H1 (cell line): ENCODE measurements at regions not wholly inside any gene's neighbourhood (a gene's known extent, or its start where the extent isn't known, plus 50 kb on each side); places are given as distances from the start of the nearest gene placed in this dataset.

ENCODE experiments used
- CTCF ChIA-PET: fragments of 300-600 bp; sonication (Branson Sonifier 250); formaldehyde crosslinking; loops from one replicate; lab custom pipeline; 2021; ENCODE audit not compliant: partially characterized antibody; lab: Charles Lee
- POLR2A ChIA-PET: fragments of 300-600 bp; sonication (Branson Sonifier 250); formaldehyde crosslinking; loops from one replicate; lab custom pipeline; 2021; ENCODE audit warnings: inconsistent platforms; ENCODE audit not compliant: partially characterized antibody; lab: Charles Lee
- DNase-seq, 2 experiments: peaks; one replicate each; pipeline versions ENCODE4 v3.0.0 to v3.0.0-alpha.2; 2010 to 2022; ENCODE audit warnings: low spot score in 2 of 2, low read depth in 1 of 2, mixed read lengths in 1 of 2
- FAIRE-seq: peaks from 2 replicates; lab custom pipeline; 2011; peaks lifted over from hg19 to GRCh38; lab: Jason Lieb, UNC
- H2AFZ ChIP-seq: 2 replicates; pipeline ENCODE4 v1.8.1; 2012; ENCODE audit warnings: low read length, inconsistent platforms
- H2AK5ac ChIP-seq: 2 replicates; pipeline ENCODE4 v1.6.1; 2013; ENCODE audit warnings: low read depth, low read length
- H2BK120ac ChIP-seq: replicated peaks from 2 replicates; pipeline ENCODE3; 2013; ENCODE audit warnings: low read depth, low read length, inconsistent platforms
- H2BK12ac ChIP-seq: 2 replicates; pipeline ENCODE4 v1.6.1; 2013; ENCODE audit warnings: low read depth, low read length
- H2BK15ac ChIP-seq: 2 replicates; pipeline ENCODE4 v1.6.1; 2013; ENCODE audit warnings: low read length
- H2BK20ac ChIP-seq: 2 replicates; pipeline ENCODE4 v1.6.1; 2013; ENCODE audit warnings: low read length
- H2BK5ac ChIP-seq: 2 replicates; pipeline ENCODE4 v1.6.1; 2013; ENCODE audit warnings: low read depth, low read length
- H3K14ac ChIP-seq: 2 replicates; pipeline ENCODE4 v1.6.1; 2013; ENCODE audit warnings: inconsistent platforms; ENCODE audit not compliant: insufficient read length
- H3K18ac ChIP-seq: 2 replicates; pipeline ENCODE4 v1.6.1; 2013; ENCODE audit warnings: low read length; ENCODE audit errors: extremely low read depth
- H3K23ac ChIP-seq: 2 replicates; pipeline ENCODE4 v1.6.1; 2013; ENCODE audit warnings: inconsistent platforms; ENCODE audit not compliant: insufficient read length
- H3K23me2 ChIP-seq: 2 replicates; pipeline ENCODE4 v1.6.1; 2013; ENCODE audit warnings: low read depth, low read length
- H3K27ac ChIP-seq: 2 replicates; pipeline ENCODE4 v1.6.1; 2011; ENCODE audit warnings: low read depth, low read length, inconsistent platforms
- H3K27me3 ChIP-seq, 4 experiments: replicated peaks in 1 of 4; 1 replicate in 1 of 4; 2 replicates in 3 of 4; pipeline versions ENCODE4 v1.6.1 to v1.8.1; 2011 to 2013; ENCODE audit warnings: low read length in 3 of 4, mild to moderate bottlenecking in 3 of 4, inconsistent platforms in 2 of 4, mixed read lengths in 2 of 4, moderate library complexity in 1 of 4; ENCODE audit not compliant: control insufficient read depth in 3 of 4, insufficient read depth in 3 of 4; ENCODE audit errors: extremely low read depth in 1 of 4
- H3K36me3 ChIP-seq, 4 experiments: 2 replicates each; pipeline versions ENCODE4 v1.6.1 to v1.8.1; 2011 to 2013; ENCODE audit warnings: mild to moderate bottlenecking in 4 of 4, low read length in 3 of 4, moderate library complexity in 2 of 4, control low read depth in 1 of 4, inconsistent platforms in 1 of 4; ENCODE audit not compliant: insufficient read depth in 4 of 4, control insufficient read depth in 2 of 4
- H3K4ac ChIP-seq: replicated peaks from 2 replicates; pipeline ENCODE3; 2013; ENCODE audit warnings: low read length, low read depth, mixed read lengths, inconsistent platforms; ENCODE audit not compliant: insufficient read length
- H3K4me1 ChIP-seq, 4 experiments: replicated peaks in 1 of 4; 1 replicate in 1 of 4; 2 replicates in 3 of 4; pipeline versions ENCODE4 v1.6.1 to v1.8.1; 2011 to 2013; ENCODE audit warnings: low read length in 3 of 4, inconsistent platforms in 2 of 4, mixed read lengths in 1 of 4; ENCODE audit not compliant: insufficient read depth in 4 of 4, control insufficient read depth in 3 of 4
- H3K4me2 ChIP-seq, 2 experiments: 2 replicates each; pipeline versions ENCODE4 v1.6.1 to v1.8.1; 2011 to 2013; ENCODE audit warnings: low read depth in 2 of 2, low read length in 2 of 2, control low read depth in 1 of 2, inconsistent platforms in 1 of 2, mild to moderate bottlenecking in 1 of 2; ENCODE audit not compliant: insufficient read depth in 1 of 2
- H3K4me3 ChIP-seq, 4 experiments: fragments of 200-600, 300-600 bp in 1 of 4; sonication (generic), shearing (Covaris generic), sonication (Bioruptor Twin) in 1 of 4; 2 replicates each; pipeline versions ENCODE4 v1.5.1 to v1.8.1; 2011 to 2016; ENCODE audit warnings: low read length in 4 of 4, low read depth in 3 of 4, control low read depth in 2 of 4, inconsistent platforms in 2 of 4, mild to moderate bottlenecking in 2 of 4, mixed read lengths in 1 of 4, moderate library complexity in 1 of 4; ENCODE audit not compliant: insufficient read depth in 2 of 4; ENCODE audit errors: extremely low read depth in 1 of 4
- H3K56ac ChIP-seq: replicated peaks from 2 replicates; pipeline ENCODE3; 2013; ENCODE audit warnings: low read depth, mild to moderate bottlenecking, mixed read lengths, low read length, inconsistent platforms; ENCODE audit not compliant: insufficient read length
- H3K79me1 ChIP-seq: 2 replicates; pipeline ENCODE4 v1.6.1; 2013; ENCODE audit warnings: low read depth, low read length, control low read depth
- H3K79me2 ChIP-seq, 2 experiments: 2 replicates each; pipeline versions ENCODE4 v1.6.1 to v1.8.1; 2012 to 2013; ENCODE audit warnings: low read length in 2 of 2, mild to moderate bottlenecking in 2 of 2, inconsistent platforms in 1 of 2; ENCODE audit not compliant: insufficient read depth in 2 of 2, control insufficient read depth in 1 of 2
- H3K9ac ChIP-seq, 4 experiments: replicated peaks in 1 of 4; 1 replicate in 1 of 4; 2 replicates in 3 of 4; pipeline versions ENCODE4 v1.6.1 to v1.8.1; 2011 to 2013; ENCODE audit warnings: low read depth in 3 of 4, low read length in 3 of 4, control low read depth in 2 of 4, mild to moderate bottlenecking in 2 of 4, moderate library complexity in 2 of 4, inconsistent platforms in 1 of 4; ENCODE audit errors: extremely low read depth in 1 of 4
- H3K9me3 ChIP-seq, 2 experiments: 2 replicates each; pipeline versions ENCODE4 v1.6.1 to v1.8.1; 2012 to 2013; ENCODE audit warnings: mild to moderate bottlenecking in 2 of 2, moderate library complexity in 2 of 2, control low read depth in 1 of 2, inconsistent platforms in 1 of 2, low read depth in 1 of 2, low read length in 1 of 2, mixed read lengths in 1 of 2; ENCODE audit not compliant: insufficient read depth in 2 of 2
- H4K20me1 ChIP-seq, 2 experiments: replicated peaks in 1 of 2; 2 replicates each; pipeline versions ENCODE3 to v1.8.1; 2011 to 2013; ENCODE audit warnings: inconsistent platforms in 2 of 2, low read length in 2 of 2, mild to moderate bottlenecking in 1 of 2; ENCODE audit not compliant: insufficient read depth in 2 of 2, control insufficient read depth in 1 of 2
- H4K5ac ChIP-seq: 2 replicates; pipeline ENCODE4 v1.6.1; 2013; ENCODE audit warnings: low read length, low read depth, mixed read lengths, inconsistent platforms; ENCODE audit not compliant: insufficient read length
- H4K8ac ChIP-seq: 2 replicates; pipeline ENCODE4 v1.8.0; 2013; ENCODE audit warnings: mild to moderate bottlenecking, moderate library complexity, low read length, inconsistent platforms; ENCODE audit not compliant: insufficient read depth; ENCODE audit errors: extremely low read depth
- H4K91ac ChIP-seq: replicated peaks from 2 replicates; pipeline ENCODE3; 2013; ENCODE audit warnings: low read length, mixed read lengths, inconsistent platforms; ENCODE audit not compliant: insufficient read length
- ASH2L ChIP-seq: fragments of 200-600, 300-600 bp; sonication (generic); IDR thresholded peaks from one replicate; pipeline ENCODE4 v1.7.1; 2017; ENCODE audit warnings: low read length
- BCL11A ChIP-seq, 2 experiments: IDR thresholded peaks; one replicate each; pipeline ENCODE4 v1.6.1; 2011; ENCODE audit warnings: low read depth in 2 of 2, low read length in 2 of 2, mild to moderate bottlenecking in 2 of 2
- BRCA1 ChIP-seq: IDR thresholded peaks from 2 replicates; pipeline ENCODE4 v1.6.1; 2012; ENCODE audit warnings: low read depth, low read length, improper control_type of control experiment
- CHD2 ChIP-seq: IDR thresholded peaks from 2 replicates; pipeline ENCODE4 v1.6.1; 2012; ENCODE audit warnings: low read length, improper control_type of control experiment
- CREB1 ChIP-seq: IDR thresholded peaks from 2 replicates; pipeline ENCODE4 v1.6.1; 2012; ENCODE audit warnings: inconsistent platforms
- POLR2A ChIP-seq, 2 experiments: IDR thresholded peaks; 1 replicate in 1 of 2; 2 replicates in 1 of 2; pipeline ENCODE4 v1.6.1; 2011; ENCODE audit warnings: low read depth in 2 of 2, low read length in 2 of 2, mild to moderate bottlenecking in 2 of 2; ENCODE audit errors: control extremely low read depth in 1 of 2
- SP4 ChIP-seq: IDR thresholded peaks from 2 replicates; pipeline ENCODE4 v1.6.1; 2012; ENCODE audit warnings: low read length, inconsistent platforms
- SRF ChIP-seq: IDR thresholded peaks from 2 replicates; pipeline ENCODE4 v1.6.1; 2011; ENCODE audit warnings: mild to moderate bottlenecking, low read depth, low read length, moderate library complexity
- TEAD4 ChIP-seq: IDR thresholded peaks from 2 replicates; pipeline ENCODE4 v1.6.1; 2012; ENCODE audit warnings: low read depth, low read length, inconsistent platforms, mixed read lengths
- ZNF274 ChIP-seq: IDR thresholded peaks from 2 replicates; pipeline ENCODE4 v1.7.0; 2012; ENCODE audit warnings: low read length, borderline replicate concordance; ENCODE audit errors: extremely low read depth
- WGBS, 2 experiments: shearing (Covaris generic) in 1 of 2; methylation state at CpG; one replicate each; pipeline versions ENCODE4 v1.1.6 to v1.1.7; 2013 to 2015; ENCODE audit warnings: low lambda C conversion rate in 2 of 2, mixed read lengths in 2 of 2, inconsistent platforms in 1 of 2, low coverage in 1 of 2, missing lambda C conversion rate in 1 of 2; ENCODE audit not compliant: insufficient replicate concordance in 2 of 2, insufficient coverage in 1 of 2, insufficient read length in 1 of 2; ENCODE audit errors: extremely low coverage in 1 of 2, missing lambda C conversion rate in 1 of 2; 5-methylcytosine and 5-hydroxymethylcytosine counted together
- TF ChIP-seq, protein P1 (sequence below): IDR thresholded peaks from 2 replicates; pipeline ENCODE4 v1.6.1; 2011; ENCODE audit warnings: low read length, improper control_type of control experiment

- Histone ChIP-seq H2BK12ac (no peak overlapping the region), H3K56ac (no peak overlapping the region), H3K14ac (no peak overlapping the region), H3K4me3 (no peak overlapping the region), H2AK5ac (no peak overlapping the region), H3K18ac (no peak overlapping the region), H3K4ac (no peak overlapping the region), H2BK5ac (no peak overlapping the region), H4K8ac (no peak overlapping the region), H3K23me2 (no peaks in the 10 kb centered on the region), H2BK20ac (no peak overlapping the region)
- TF ChIP-seq, protein P1, sequence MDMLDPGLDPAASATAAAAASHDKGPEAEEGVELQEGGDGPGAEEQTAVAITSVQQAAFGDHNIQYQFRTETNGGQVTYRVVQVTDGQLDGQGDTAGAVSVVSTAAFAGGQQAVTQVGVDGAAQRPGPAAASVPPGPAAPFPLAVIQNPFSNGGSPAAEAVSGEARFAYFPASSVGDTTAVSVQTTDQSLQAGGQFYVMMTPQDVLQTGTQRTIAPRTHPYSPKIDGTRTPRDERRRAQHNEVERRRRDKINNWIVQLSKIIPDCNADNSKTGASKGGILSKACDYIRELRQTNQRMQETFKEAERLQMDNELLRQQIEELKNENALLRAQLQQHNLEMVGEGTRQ, result no peak
- TF ChIP-seq BRCA1, result no peak
- TF ChIP-seq CHD2, result no peak
- no peak for TF ChIP-seq SP4
- no peak for TF ChIP-seq TEAD4
- no peak for TF ChIP-seq CREB1
- TF ChIP-seq BCL11A (IDR thresholded peaks at IDR 0.05; ENCODE audit: low read depth in 2 of 2, low read length in 2 of 2), result no peak
- TF ChIP-seq ASH2L, result no peak
- no peak for TF ChIP-seq ZNF274
- no peak for TF ChIP-seq SRF
- no peak for TF ChIP-seq POLR2A (IDR thresholded peaks at IDR 0.05; ENCODE audit: control extremely low read depth in 1 of 2, low read depth in 2 of 2, low read length in 2 of 2)
- TF ChIP-seq, all 59 proteins: peak for 0
- FAIRE-seq, result no peak
- ChIA-PET POLR2A (no interaction called here), CTCF (interaction anchor here (0.6 kb wide), 1 partner anchor 10 kb away, joined by 3 read pairs; no protein-coding TSS in a partner anchor)
- Histone ChIP-seq H3K4me1 (no peaks in the 10 kb centered on the region), H3K27ac (no peak overlapping the region), H2BK120ac (no peak overlapping the region), H2AFZ (no peak overlapping the region), H3K79me2 (no peaks in the 10 kb centered on the region), H3K23ac (no peak overlapping the region), H2BK15ac (no peak overlapping the region), H4K20me1 (no peaks in the 10 kb centered on the region), H3K9ac (no peak overlapping the region), H3K36me3 (no peaks in the 10 kb centered on the region), H4K91ac (no peak overlapping the region), H3K27me3 (no peaks in the 10 kb centered on the region), H4K5ac (no peak overlapping the region), H3K79me1 (no peaks in the 10 kb centered on the region), H3K4me2 (no peak overlapping the region), H3K9me3 (no peaks in the 10 kb centered on the region)
- no peak for DNase-seq
- 89% methylated on average over 4 of the region's 4 CpGs; no CpG with 5 or more reads in 1 of the 2 experiments for WGBS, 2 experiments
Measured at GRCh38 chr4:73929278-73929677, 52.5 kb downstream of the PF4 start.
